VCaP (cell line): ENCODE measurements at regions not wholly inside any gene's neighbourhood (a gene's known extent, or its start where the extent isn't known, plus 50 kb on each side); places are given as distances from the start of the nearest gene placed in this dataset.

Experiments
- H3K27ac ChIP-seq: fragments of 450-650 bp; 2 replicates; pipeline ENCODE4 v1.5.1; 2017
- CTCF ChIP-seq: fragments of 450-650 bp; conservative IDR thresholded peaks from 2 replicates; pipeline ENCODE4 v1.5.1; 2017; ENCODE audit warnings: mild to moderate bottlenecking, moderate library complexity

DNA sequence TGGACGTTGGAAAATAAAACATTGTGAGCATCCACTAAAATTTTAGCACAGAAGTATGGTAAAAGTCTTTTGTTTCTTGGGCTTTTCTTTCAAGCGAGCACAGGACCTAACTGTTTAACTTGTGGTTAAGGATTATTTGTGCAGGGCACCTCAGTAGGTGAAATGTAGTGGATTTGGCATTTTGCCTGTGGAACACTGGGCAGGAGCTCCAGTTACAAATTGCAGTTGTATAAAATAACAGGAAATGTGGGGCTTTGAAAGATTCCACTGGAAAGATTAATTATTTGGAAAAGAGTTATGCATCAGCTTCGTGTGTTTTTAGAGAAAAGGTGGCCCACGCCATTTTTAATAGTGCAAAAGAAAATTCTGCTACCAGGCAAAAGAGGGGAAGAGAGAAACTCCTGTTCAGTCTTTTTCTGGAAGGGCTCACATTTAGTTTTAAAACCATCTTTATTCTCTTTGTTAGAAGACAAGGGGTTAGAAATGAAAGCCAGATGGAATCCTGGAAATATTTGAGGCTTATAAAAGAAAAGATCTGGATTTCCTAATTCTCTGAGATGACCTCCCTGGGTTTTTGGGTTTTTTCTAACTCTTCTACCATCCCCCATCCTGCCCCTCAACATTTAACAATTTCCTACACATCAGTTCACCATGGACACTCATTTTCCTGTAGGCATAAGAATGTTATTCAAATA is 144.3 kb upstream of the SERTAD2 start:
- H3K27ac ChIP-seq: peak overlapping the region; percentile 40
- TF ChIP-seq CTCF: no peak

GRCh38 chr2:64799592-64800252 is 146.0 kb upstream of the SERTAD2 start:
- TF ChIP-seq CTCF: no peak
- H3K27ac ChIP-seq: no peak overlapping the region; the same call in 1 of the 2 replicates

GRCh38 chr2:64803776-64804175 is 150.1 kb upstream of the SERTAD2 start:
- H3K27ac ChIP-seq: no peak overlapping the region
- no peak for TF ChIP-seq CTCF

- TF ChIP-seq CTCF: no peak
- H3K27ac ChIP-seq: no peak overlapping the region
These were observed 150.9 kb upstream of the SERTAD2 start for GRCh38 chr2:64804651-64805050.

DNA sequence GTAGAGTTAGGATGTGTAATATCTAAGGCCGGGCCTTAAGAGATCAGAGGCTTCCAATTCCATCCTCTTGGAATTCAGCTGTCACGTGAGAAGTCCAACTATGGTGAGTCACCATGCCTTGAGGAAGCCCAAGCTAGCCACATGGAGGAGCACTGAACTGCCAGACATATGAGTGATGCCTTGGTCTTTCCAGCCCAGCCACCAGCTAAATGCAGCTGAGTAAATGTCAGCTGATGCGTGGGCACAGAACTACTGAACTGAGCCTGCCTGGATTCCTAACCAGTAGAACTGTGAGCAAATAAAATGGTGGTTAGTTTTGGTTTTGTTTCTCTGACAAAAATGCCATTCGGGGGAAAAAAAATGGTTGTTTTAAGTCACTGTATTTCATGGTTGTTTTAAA is 153.7 kb upstream of the SERTAD2 start:
- no peak overlapping the region for H3K27ac ChIP-seq
- no peak for TF ChIP-seq CTCF

DNA sequence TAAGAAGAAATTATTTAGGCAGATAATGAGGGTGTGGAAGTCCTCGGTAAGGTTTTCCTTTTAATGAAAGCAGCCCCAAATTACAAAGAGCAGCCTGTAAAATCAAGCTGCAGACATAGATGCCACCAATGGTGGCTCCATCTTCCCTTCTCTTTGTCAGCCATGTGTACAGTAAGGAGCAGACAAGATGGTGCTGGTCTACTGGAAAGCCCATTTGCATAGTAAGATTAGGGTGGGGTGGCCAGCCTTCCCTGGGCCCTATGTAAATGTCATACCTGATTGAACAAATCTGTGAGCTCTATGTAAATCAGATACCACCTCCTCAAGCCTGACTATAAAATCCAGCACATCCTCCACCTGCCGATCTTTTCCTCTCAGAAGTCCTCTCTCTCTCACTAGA is 154.4 kb upstream of the SERTAD2 start:
- no peak for TF ChIP-seq CTCF
- H3K27ac ChIP-seq: no peak overlapping the region

GRCh38 chr2:64808754-64809153 is 155.0 kb upstream of the SERTAD2 start:
- no peak overlapping the region for H3K27ac ChIP-seq
- TF ChIP-seq CTCF: no peak
